ENCODE measurements at regions not wholly inside any gene's neighbourhood (a gene's known extent, or its start where the extent isn't known, plus 50 kb on each side); places are given as distances from the start of the nearest gene placed in this dataset.
"Not testable (repeated sequence)": the region's sequence is repeated elsewhere in the genome, so short reads cannot be mapped to it uniquely, and the experiment has no call there.

DNA sequence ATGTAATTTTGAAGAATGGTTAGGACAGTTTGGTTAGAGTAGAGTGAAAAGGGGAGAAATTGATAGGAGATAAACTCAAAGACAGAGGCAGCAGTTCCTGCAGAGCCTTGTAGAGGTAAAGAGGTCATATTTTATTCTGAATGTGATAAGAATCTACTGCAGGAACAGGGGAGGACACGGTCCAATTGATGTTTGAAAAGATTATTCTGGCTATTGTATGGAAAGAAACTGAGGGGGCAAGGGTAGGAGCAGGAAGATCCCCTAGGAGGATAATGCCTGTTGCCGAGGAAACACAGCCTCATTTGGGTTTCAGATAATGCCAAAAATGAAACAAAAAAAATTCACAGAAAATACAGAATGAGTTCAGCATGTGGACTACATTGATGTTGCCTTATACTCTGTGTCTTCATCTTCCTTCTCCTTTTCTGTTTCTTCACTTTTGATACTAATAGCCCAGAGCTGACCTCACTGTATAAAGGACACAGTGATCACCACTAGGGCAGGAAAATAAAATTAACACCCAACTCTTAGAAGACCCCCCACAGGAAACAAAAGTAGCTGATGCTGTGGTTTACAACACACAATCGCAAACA, 454.6 kb upstream of the UBE2E2 start:
- intact Hi-C loops (cut with DNase I), result no loop called here
- no peak for DNase-seq (ENCODE audit: low spot score)

DNA sequence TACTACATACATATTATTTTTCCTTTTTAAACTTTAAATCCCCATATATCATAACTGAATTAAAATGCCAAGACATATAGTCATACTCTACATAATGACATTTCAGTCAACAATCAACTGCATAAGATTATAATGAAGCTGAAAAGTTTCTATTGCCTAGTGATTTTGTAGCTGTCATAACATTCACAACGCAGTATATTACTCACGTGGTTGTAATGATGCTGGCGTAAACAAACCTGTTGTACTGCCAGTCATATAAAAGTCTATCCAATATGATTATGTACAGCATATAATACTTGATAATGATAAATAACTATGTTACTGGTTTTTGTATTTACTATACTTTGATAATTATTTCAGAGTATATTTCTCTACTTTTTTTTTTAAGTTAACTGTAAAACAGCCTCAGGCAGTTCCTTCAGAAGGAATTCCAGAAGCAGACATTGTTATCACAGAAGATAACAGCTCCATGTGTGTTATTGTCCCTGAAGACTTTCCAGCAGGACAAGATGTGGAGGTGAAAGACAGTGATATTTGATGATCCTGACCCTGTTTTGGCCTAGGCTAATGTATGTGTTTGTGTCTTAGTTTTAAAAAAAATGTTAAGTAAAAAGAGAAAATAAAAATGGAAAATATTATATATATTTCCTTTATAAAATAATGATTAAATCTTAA, 443.4 kb upstream of the UBE2E2 start:
- no peak for DNase-seq (ENCODE audit: low spot score)
- intact Hi-C loops (cut with DNase I), result no loop called here

DNA sequence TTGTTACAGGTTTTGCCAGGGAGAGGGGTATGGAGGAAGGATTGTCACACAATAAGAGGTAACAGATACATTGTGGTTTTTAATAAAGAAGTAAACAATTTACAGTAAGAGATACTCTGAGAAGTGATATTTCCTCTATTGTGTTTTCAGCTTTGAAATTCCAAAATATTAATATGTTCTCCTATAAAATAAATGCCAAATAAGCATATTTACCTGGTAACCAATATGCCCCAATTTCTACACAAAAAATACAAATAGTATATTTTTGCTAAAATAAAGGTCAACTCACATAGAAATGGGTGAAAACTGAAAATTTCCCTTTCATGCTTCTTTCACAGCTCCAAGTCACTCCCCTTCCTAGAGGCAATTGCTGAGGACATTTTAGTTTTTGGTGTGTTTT, 437.4 kb upstream of the UBE2E2 start:
- DNase-seq (ENCODE audit: low spot score), result no peak
- intact Hi-C loops (cut with DNase I), result no loop called here

DNA sequence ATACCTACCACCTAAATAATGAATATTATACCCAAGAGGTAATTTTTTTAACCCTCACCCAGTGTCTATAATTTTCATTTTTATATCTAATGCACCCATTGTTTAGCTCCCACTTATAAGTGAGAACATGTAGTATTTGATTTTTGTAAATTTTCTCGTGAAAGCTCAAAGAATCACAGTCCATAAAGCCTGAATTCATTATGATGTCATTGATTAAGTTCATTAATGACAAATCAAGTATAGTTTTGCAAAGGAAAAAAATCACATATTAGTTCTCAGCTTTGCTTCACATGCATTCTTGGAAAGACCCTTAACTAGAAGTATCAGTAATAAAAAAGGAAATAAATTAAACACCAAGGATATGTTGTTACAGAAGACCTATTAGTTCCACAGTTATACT, 425.3 kb upstream of the UBE2E2 start:
- intact Hi-C loops (cut with DNase I), result no loop called here
- no peak for DNase-seq (ENCODE audit: low spot score)

DNA sequence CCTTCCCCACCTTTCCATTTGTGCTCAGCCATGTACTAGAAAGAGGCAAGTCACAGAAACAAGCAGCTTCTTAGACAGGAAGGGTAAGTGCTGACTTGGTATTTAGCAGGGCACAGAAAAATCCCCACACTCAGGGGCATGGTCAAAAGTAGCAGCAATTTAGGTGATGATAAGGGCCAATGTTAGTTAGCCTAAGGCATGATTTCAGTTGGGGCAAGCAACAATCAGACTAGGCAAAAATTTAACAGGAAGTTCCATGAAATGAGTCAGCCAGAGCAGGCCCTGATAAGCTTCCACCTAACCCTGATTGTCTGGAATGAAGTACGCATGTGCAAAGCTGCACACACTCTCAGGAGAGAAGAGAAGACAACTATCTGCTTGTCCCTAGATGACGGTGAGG, 423.4 kb upstream of the UBE2E2 start:
- intact Hi-C loops (cut with DNase I), result no loop called here
- no peak for DNase-seq (ENCODE audit: low spot score)

DNA sequence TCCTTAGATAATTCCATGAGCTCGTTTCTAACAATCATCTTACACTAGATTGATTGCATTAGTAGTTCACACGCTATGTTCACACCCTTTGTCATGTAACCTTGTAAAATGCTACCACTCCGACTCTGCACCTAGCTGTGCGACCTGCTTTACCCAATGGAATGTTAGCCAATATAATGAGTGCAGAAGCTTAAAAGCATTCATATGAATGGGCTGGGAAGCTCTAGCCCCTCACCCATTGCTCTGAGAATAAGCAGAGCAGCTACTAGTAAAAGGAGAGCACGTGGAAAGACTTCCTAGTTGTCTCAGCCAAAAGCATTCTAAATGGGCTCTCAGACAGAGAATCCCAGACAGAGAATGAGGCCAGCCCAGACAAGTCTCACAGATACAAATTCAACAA, 410.6 kb upstream of the UBE2E2 start:
- intact Hi-C loops (cut with DNase I), result no loop called here
- DNase-seq (ENCODE audit: low spot score), result no peak

DNA sequence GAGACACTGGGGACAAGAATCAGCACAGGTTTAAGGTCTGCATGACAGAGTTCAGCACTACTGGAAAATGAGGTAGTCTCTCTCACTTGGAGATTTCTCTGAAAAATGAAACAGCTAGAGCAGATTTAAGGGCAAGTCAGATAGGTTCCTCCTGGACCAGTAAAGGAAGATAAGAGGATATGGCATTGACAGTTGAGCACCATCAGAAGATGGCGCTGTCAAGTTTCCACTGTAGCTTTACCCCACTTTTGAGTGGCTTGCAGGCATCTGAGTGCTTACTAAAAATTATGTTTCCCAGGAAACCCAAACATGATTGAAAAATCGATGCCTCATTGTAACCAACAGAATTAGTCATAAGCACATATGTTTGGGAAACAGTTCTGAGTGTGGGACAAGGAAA, 407.2 kb upstream of the UBE2E2 start:
- intact Hi-C loops (cut with DNase I), result no loop called here
- no peak for DNase-seq (ENCODE audit: low spot score)

DNA sequence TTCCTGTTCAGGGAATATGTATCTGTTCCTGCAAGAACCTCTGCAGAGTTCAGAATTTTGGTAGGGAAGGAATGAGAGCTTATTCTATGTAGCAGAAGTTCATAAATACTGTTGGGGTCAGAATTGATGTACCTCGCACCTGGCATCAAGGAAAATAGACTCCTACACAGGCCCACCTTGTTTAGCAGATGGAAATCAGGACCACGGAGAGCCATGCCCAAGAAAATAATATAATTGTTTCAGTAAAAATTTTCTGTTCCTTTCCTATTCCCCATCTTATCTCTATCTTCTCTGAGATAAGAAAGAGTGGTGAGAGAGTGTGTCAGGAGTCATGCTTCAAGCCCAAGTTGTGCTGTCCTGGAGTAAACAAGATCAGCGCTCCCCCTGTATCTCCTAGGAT, 404.7 kb upstream of the UBE2E2 start:
- intact Hi-C loops (cut with DNase I), result no loop called here
- DNase-seq (ENCODE audit: low spot score), result no peak

DNA sequence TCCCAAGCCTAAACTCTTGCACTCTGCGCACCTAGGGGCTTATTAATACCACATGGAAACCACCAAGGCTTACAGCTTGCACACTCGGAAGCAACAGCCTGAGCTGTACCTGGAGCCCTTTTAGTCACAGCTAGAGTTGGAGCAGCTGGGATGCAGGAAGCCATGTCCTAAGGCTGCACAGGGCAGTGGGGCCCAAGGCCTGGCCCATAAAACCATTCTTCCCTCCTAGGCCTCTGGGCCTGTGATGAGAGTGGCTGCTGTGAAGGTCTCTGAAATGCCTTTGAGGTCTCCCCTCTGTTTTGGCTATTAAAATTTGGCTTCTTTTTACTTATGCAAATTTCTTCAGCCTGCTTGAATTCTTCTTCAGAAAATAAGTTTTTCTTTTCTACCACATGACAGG, 383.9 kb upstream of the UBE2E2 start:
- DNase-seq (ENCODE audit: low spot score), result no peak
- intact Hi-C loops (cut with DNase I), result no loop called here

DNA sequence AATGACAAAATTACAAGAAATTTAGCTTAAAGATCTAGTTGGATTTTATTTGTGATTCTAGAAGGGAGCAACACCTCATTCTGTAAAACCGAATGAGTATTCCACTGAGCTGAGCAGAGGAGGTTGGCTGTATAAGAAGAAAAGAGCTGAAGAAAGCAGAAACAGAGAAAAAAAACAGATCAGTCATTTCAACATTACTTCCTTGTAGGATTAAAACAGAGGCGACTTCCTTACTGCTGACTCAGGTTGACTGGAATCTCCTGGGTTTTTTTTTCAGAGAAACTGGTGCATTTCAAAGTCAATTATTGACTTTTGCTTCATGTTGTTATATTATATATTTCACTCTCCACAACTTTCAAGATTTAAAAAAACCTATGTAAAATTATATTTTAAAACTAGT, 368.1 kb upstream of the UBE2E2 start:
- DNase-seq (ENCODE audit: low spot score), result no peak
- intact Hi-C loops (cut with DNase I), result no loop called here

DNA sequence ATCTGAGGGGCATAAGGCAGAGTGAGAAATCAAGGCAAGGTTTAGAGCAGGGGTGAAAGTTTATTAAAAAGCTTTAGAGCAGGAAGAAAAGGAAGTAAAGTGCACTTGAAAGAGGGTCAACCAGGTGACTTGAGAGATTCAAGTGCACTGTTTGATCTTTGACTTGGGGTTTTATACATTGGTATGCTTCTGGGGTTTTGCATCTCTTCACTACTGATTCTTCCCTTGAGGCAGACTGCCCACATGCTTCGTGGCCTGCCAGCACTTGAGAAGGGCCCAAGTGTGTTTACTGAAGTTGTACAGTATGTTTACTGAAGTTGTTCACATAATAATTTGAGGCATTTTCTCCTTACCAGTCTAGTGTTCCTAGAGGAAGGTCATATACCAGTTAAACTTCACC, 367.0 kb upstream of the UBE2E2 start:
- DNase-seq (ENCODE audit: low spot score), result no peak
- intact Hi-C loops (cut with DNase I), result no loop called here

DNA sequence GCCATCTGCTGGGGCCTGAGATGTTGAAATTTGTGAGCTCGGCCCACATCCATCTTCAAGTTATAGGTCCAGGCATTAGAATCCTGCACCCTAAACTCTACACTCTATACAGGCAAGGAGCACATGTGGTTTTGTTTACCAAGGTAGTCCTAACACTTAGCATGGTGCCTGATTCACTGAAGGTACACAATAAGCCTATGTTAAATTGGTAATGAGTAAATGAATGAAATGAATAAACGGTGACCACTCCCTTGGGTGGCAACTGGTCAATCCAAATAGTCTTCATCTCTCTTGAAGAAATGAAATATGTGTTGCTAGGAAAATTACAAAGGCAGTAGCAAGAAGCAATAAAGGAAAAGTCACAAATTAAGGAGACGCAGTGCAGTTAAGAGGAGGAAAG, 359.3 kb upstream of the UBE2E2 start:
- no peak for DNase-seq (ENCODE audit: low spot score)
- intact Hi-C loops (cut with DNase I), result no loop called here

DNA sequence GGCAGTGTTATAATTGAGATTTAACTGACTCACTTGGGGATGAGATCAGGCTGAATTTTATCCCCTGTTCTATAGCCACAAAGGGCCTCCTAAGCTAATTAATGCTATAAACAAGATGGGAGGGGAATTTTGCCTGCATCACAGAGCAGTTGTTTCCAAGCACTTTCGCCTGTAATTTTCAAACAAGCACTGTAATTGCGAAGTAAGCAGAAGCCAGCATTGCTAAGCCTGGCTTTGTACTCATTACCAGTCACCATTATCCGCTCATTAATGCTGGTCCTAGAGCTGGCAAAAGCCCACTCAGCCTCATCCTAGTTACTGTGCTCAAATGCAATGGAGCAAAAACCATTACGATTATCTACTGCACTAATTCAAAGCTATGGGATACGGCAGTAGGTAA, 356.6 kb upstream of the UBE2E2 start:
- DNase-seq (ENCODE audit: low spot score), result no peak
- intact Hi-C loops (cut with DNase I), result no loop called here

DNA sequence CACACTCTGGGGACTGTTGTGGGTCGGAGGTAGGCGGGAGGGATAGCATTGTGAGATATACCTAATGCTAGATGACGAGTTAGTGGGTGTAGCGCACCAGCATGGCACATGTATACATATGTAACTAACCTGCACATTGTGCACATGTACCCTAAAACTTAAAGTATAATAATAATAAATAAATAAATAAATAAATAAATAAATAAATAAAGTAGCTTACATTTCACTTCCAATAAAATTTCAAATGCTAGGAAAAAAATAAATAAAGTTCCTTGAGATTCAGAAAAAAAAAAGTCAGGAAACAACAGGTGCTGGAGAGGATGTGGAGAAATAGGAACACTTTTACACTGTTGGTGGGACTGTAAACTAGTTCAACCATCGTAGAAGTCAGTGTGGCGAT, 353.5 kb upstream of the UBE2E2 start:
- intact Hi-C loops (cut with DNase I); DNase-seq (ENCODE audit: low spot score): not testable (repeated sequence)

DNA sequence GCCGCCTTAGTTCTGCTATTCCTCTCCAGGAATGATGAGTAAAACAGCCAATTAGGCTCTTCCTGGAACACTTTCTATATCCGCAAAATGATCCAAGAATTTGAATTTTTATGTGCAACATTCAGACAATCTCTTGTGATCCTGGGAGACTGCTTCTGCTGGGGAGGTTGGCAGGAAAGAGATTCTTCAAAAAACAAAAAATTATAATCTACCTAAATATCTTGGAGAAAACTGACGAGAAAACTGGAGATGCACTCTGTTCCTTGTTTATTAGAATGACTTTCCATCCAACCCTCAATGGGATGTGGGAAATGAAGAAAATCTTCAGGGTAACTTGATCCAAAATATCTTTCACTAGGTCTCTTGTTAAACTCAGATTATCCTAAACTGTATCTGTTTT, 346.3 kb upstream of the UBE2E2 start:
- no peak for DNase-seq (ENCODE audit: low spot score)
- intact Hi-C loops (cut with DNase I), result no loop called here

DNA sequence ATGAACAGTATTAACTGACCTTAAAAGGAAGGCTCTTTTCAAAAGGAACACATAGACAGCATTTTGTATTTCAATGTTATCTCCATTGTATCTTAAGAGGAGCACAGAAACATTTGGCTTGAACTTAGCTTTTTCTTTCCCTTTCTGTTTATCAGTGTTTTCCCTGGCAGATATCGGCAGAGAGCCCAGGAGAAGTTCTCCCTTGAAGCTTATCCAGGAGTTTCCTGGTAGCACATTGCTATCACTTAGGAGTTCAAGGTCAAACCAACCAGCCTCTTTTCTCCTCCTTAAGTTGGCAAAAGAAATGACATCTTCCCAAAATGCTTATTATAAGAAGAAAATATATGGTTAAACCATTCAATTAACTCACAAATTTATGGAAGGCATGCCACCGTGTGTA, 344.6 kb upstream of the UBE2E2 start:
- intact Hi-C loops (cut with DNase I), result no loop called here
- no peak for DNase-seq (ENCODE audit: low spot score)

DNA sequence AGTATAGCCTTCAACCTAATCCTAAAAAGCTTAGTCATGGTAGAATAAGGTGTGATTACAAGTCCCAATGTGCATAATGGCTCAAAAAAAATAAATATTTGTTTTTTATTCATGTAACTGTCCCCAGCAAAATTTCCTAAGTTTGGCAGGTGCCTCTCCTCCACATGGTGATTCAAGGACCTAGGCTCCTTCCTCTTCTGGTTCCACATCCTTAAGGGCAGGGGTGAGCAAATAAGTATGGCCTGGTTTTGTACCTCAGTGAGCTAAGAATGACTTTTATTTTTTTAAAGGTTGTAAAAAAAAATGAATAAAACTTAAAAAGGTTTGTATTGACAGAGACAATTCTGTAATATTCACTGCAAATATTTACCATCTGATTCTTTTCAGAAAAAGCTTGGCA, 343.5 kb upstream of the UBE2E2 start:
- intact Hi-C loops (cut with DNase I), result no loop called here
- no peak for DNase-seq (ENCODE audit: low spot score)

DNA sequence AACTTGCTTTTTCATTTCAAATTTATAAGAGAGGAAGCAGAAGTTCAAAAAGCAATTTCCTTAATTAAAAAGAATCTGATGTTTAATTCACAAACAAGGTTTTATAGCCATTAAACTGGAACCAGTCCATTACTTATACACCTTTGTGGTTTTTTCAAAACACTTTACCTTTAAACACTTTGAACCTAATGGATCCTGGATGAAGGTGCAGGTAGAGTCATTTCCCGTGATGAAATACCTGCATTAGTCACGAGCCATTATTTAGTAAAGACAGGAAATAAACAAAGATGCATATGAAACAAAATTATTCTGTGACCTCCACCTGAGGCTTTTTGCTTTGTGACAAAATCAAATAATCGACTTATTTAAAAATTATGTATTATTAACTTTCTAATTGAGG, 341.7 kb upstream of the UBE2E2 start:
- intact Hi-C loops (cut with DNase I), result no loop called here
- DNase-seq (ENCODE audit: low spot score), result no peak

DNA sequence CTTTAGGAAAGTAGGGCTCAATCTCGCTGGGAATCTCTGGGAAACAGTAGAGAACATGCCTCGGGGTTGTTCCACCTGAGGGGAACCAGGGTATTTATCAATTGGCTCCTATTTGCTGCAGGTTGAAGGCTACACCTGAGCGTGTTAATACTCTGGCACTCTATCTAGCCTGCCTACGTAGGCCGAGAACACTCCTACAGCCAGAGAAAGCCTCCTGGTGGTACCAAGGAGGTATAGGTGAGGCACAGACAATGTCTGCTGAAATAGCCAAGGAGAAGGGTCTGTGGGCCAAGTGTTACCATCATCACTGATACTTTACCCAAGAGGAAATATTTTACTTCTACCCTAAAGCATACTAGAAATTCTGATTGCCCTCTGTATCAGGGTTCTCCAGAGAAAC, 341.0 kb upstream of the UBE2E2 start:
- intact Hi-C loops (cut with DNase I), result no loop called here
- DNase-seq (ENCODE audit: low spot score), result no peak

DNA sequence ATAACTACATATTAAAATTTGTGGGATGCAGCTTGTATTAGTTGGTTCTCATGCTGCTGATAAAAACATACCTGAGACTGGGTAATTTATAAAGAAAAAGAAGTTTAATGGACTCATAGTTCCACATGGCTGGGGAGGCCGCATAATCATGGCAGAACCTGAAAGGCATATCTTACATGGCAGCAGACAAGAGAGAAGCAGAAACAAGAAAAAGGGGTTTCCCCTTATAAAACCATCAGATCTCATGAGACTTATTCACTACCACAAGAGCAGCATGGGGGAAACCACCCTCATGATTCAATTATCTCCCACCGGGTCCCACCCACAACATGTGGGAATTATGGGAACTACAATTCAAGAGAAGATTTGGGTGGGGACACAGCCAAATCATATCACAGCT, 320.3 kb upstream of the UBE2E2 start:
- DNase-seq (ENCODE audit: low spot score); intact Hi-C loops (cut with DNase I): not testable (repeated sequence)

DNA sequence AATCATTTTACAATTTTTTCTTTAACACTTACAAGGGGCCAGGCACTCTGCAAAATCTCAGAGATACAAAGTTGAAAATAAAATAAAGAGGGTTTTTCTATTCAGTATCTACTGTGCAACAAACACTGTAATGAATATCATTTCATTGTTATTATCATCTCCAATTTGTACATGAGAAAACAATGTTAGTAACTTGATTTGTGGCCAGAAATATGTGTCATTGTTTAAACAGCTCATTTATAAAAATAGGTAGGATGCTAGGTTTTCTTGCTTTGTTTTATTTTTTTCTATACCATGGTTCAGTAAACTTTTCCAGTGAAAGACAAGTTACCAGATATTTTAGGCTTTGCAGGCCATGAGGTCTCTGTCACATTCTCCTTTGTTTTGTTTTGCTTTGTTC, 318.1 kb upstream of the UBE2E2 start:
- intact Hi-C loops (cut with DNase I), result no loop called here
- DNase-seq (ENCODE audit: low spot score), result no peak

All from cardiac septum (tissue), 1 donor.